ENCODE measurements at regions not wholly inside any gene's neighbourhood (a gene's known extent, or its start where the extent isn't known, plus 50 kb on each side); places are given as distances from the start of the nearest gene placed in this dataset.

DNA sequence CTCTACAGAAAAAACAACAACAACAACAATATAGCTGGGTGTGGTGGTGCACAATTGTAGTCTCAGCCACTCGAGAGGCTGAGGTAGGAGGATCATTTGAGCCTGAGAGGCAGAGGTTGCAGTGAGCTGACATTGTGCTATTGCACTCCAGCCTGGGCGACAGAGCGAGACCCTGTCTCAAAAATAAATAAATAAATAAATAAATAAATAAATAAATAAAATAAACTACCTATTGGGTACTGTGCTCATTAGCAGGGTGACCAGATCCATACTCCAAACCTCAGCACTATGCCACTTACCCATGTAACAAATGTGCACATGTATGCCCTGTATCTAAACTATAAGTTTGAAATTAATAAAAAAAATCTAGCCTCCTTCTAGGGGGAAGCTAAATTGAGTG, 369.4 kb upstream of the AJAP1 start:
- Histone ChIP-seq H3K4me3 (no peak overlapping the region), H3K36me3 (no peaks in the 10 kb centered on the region), H3K9me3 (no peaks in the 10 kb centered on the region), H3K27me3 (no peaks in the 10 kb centered on the region), H3K4me1 (no peaks in the 10 kb centered on the region), H3K27ac (no peak overlapping the region)
- no peak for TF ChIP-seq CTCF (IDR thresholded peaks at IDR 0.05)
- DNase-seq: no peak
- intact Hi-C loops (cut with DNase I): no loop called here
- ATAC-seq: no peak

DNA sequence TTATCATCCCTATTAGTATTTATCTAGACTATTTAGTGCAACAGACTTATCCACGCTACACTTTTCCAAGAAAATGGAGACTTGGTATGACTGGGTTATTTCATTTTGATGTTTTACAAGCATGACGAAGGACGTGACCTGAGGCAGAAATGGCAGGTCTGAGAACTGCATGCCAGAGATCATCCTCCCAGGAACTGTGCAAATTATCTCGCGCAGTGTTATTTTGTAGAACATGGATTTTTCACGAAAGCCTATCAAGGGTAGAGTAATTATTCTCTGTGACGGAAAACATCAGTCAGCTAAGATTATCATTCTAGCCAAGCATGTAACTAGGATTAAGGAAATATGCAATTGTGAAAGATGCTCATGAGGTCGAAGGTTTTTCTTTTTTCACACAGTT, 361.5 kb upstream of the AJAP1 start:
- ATAC-seq: no peak
- H3K4me1 ChIP-seq: no peaks in the 10 kb centered on the region
- no peaks in the 10 kb centered on the region for H3K9me3 ChIP-seq
- intact Hi-C loops (cut with DNase I): no loop called here
- TF ChIP-seq CTCF (IDR thresholded peaks at IDR 0.05): no peak
- DNase-seq: no peak
- H3K27me3 ChIP-seq: peaks cover 6% of the 10 kb centered on the region
- no peak overlapping the region for H3K27ac ChIP-seq
- H3K4me3 ChIP-seq: no peak overlapping the region
- no peaks in the 10 kb centered on the region for H3K36me3 ChIP-seq

- intact Hi-C loops (cut with DNase I): no loop called here
- H3K4me1 ChIP-seq: no peaks in the 10 kb centered on the region
- no peaks in the 10 kb centered on the region for H3K9me3 ChIP-seq
- no peak overlapping the region for H3K27ac ChIP-seq
- no peak for TF ChIP-seq CTCF (IDR thresholded peaks at IDR 0.05)
- DNase-seq (no peak), ATAC-seq (no peak)
- H3K4me3 ChIP-seq: no peak overlapping the region
- peaks cover 4% of the 10 kb centered on the region for H3K27me3 ChIP-seq
- no peaks in the 10 kb centered on the region for H3K36me3 ChIP-seq
Observed at GRCh38 chr1:4298361-4299083, 355.9 kb upstream of the AJAP1 start.

- Histone ChIP-seq H3K4me1 (no peaks in the 10 kb centered on the region), H3K27me3 (no peaks in the 10 kb centered on the region), H3K27ac (no peak overlapping the region), H3K36me3 (no peaks in the 10 kb centered on the region), H3K9me3 (no peaks in the 10 kb centered on the region), H3K4me3 (no peak overlapping the region)
- ATAC-seq: no peak
- DNase-seq: peak; percentile 25
- TF ChIP-seq CTCF (IDR thresholded peaks at IDR 0.05): no peak
- intact Hi-C loops (cut with DNase I): no loop called here
Observed at GRCh38 chr1:4301007-4301406, 353.4 kb upstream of the AJAP1 start.

- DNase-seq (peak; percentile 42), ATAC-seq (no peak)
- H3K27ac ChIP-seq: no peak overlapping the region
- no peak overlapping the region for H3K4me3 ChIP-seq
- H3K36me3 ChIP-seq: no peaks in the 10 kb centered on the region
- no peaks in the 10 kb centered on the region for H3K27me3 ChIP-seq
- H3K4me1 ChIP-seq: no peaks in the 10 kb centered on the region
- no peaks in the 10 kb centered on the region for H3K9me3 ChIP-seq
- no peak for TF ChIP-seq CTCF (IDR thresholded peaks at IDR 0.05)
- intact Hi-C loops (cut with DNase I): no loop called here
Observed at GRCh38 chr1:4303303-4303702, 351.1 kb upstream of the AJAP1 start.
